ENCODE measurements at regions not wholly inside any gene's neighbourhood (a gene's known extent, or its start where the extent isn't known, plus 50 kb on each side); places are given as distances from the start of the nearest gene placed in this dataset.

GRCh38 chr1:188700116-188700515, 1777.5 kb downstream of the BRINP3 start:
- TF ChIP-seq POLR2A (IDR thresholded peaks at IDR 0.05): no peak
- TF ChIP-seq CTCF (IDR thresholded peaks at IDR 0.05): no peak

Measured in body of pancreas (tissue), 4 donors.